Adrenal gland (tissue), 5 donors: ENCODE measurements at regions not wholly inside any gene's neighbourhood (a gene's known extent, or its start where the extent isn't known, plus 50 kb on each side); places are given as distances from the start of the nearest gene placed in this dataset.

Source experiments
- POLR2A ChIP-seq, 2 donors: fragments of 450-650 bp; IDR thresholded peaks; one replicate each; pipeline ENCODE4 v1.6.1; 2017; ENCODE audit warnings: antibody characterized with exemption in 2 of 2, mild to moderate bottlenecking in 2 of 2, moderate library complexity in 1 of 2
- TF ChIP-seq, protein P1 (sequence below), 6 experiments: fragments of 450-650 bp in 4 of 6; fragments of 200-600 bp in 2 of 6; sonication (generic) in 1 of 6; IDR thresholded peaks; 1 replicate in 5 of 6; 2 replicates in 1 of 6; pipeline versions ENCODE4 v1.5.1 to v1.8.0; 2016 to 2021; ENCODE audit warnings: antibody characterized with exemption in 6 of 6, mild to moderate bottlenecking in 2 of 6, moderate library complexity in 1 of 6
- donor health status: DM: no; HTN: no; CAD: no.

DNA sequence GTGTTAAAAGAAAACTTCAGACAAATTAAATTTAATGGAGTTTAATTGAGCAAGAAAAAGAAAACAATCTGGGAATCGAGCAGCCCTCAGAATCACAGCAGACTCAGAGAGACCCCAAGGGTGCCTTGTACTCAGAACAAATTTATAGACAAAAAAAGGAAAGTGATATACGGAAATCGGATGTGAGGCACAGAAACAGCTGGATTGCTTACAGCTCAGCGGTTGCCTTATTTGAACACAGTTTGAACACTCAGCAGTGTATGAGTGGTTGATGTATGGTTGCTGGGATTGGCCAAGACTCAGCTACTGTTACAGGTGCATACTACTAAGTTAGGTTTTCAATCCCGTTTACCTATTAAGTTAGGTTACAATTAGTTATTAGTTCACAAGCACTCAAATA, 103.8 kb upstream of the LYZL1 start:
- TF ChIP-seq, protein P1, sequence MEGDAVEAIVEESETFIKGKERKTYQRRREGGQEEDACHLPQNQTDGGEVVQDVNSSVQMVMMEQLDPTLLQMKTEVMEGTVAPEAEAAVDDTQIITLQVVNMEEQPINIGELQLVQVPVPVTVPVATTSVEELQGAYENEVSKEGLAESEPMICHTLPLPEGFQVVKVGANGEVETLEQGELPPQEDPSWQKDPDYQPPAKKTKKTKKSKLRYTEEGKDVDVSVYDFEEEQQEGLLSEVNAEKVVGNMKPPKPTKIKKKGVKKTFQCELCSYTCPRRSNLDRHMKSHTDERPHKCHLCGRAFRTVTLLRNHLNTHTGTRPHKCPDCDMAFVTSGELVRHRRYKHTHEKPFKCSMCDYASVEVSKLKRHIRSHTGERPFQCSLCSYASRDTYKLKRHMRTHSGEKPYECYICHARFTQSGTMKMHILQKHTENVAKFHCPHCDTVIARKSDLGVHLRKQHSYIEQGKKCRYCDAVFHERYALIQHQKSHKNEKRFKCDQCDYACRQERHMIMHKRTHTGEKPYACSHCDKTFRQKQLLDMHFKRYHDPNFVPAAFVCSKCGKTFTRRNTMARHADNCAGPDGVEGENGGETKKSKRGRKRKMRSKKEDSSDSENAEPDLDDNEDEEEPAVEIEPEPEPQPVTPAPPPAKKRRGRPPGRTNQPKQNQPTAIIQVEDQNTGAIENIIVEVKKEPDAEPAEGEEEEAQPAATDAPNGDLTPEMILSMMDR (IDR thresholded peaks at IDR 0.05): no peak
- no peak for TF ChIP-seq POLR2A (IDR thresholded peaks at IDR 0.05)
